ENCODE measurements at regions not wholly inside any gene's neighbourhood (a gene's known extent, or its start where the extent isn't known, plus 50 kb on each side); places are given as distances from the start of the nearest gene placed in this dataset.

GRCh38 chr16:82567175-82567574 is 59.6 kb upstream of the CDH13 start:
- DNase-seq (ENCODE audit: low read depth), result no peak

GRCh38 chr16:82563401-82563800 is 63.4 kb upstream of the CDH13 start:
- no peak for DNase-seq (ENCODE audit: low read depth)

GRCh38 chr16:82562183-82562683 is 64.5 kb upstream of the CDH13 start:
- DNase-seq (ENCODE audit: low read depth), result no peak

GRCh38 chr16:82560805-82561325 is 65.9 kb upstream of the CDH13 start:
- DNase-seq (ENCODE audit: low read depth), result no peak

GRCh38 chr16:82544378-82545160 is 82.2 kb upstream of the CDH13 start:
- DNase-seq (ENCODE audit: low read depth), result no peak

- DNase-seq (ENCODE audit: low read depth), result no peak
These were observed 84.1 kb upstream of the CDH13 start for GRCh38 chr16:82542714-82543113.

GRCh38 chr16:82541103-82541502 is 85.7 kb upstream of the CDH13 start:
- no peak for DNase-seq (ENCODE audit: low read depth)

GRCh38 chr16:82535764-82536163 is 91.0 kb upstream of the CDH13 start:
- DNase-seq (ENCODE audit: low read depth), result no peak

- DNase-seq (ENCODE audit: low read depth), result no peak
These were observed 91.5 kb upstream of the CDH13 start for GRCh38 chr16:82535262-82535661.

- DNase-seq (ENCODE audit: low read depth), result no peak
These were observed 93.6 kb upstream of the CDH13 start for GRCh38 chr16:82533189-82533588.

GRCh38 chr16:82530883-82531282 is 95.9 kb upstream of the CDH13 start:
- no peak for DNase-seq (ENCODE audit: low read depth)

- no peak for DNase-seq (ENCODE audit: low read depth)
These were observed 99.7 kb upstream of the CDH13 start for GRCh38 chr16:82527101-82527500.

- no peak for DNase-seq (ENCODE audit: low read depth)
These were observed 101.8 kb upstream of the CDH13 start for GRCh38 chr16:82524976-82525375.

- DNase-seq (ENCODE audit: low read depth), result no peak
These were observed 103.0 kb upstream of the CDH13 start for GRCh38 chr16:82523815-82524214.

- no peak for DNase-seq (ENCODE audit: low read depth)
These were observed 104.7 kb upstream of the CDH13 start for GRCh38 chr16:82522026-82522425.

GRCh38 chr16:82518811-82519210 is 108.0 kb upstream of the CDH13 start:
- DNase-seq (ENCODE audit: low read depth), result no peak

GRCh38 chr16:82514262-82514661 is 112.5 kb upstream of the CDH13 start:
- DNase-seq (ENCODE audit: low read depth), result no peak

GRCh38 chr16:82510789-82511305 is 115.9 kb upstream of the CDH13 start:
- no peak for DNase-seq (ENCODE audit: low read depth)

- no peak for DNase-seq (ENCODE audit: low read depth)
These were observed 116.9 kb upstream of the CDH13 start for GRCh38 chr16:82509691-82510430.

- peak; percentile 5 for DNase-seq (ENCODE audit: low read depth)
These were observed 119.8 kb upstream of the CDH13 start for GRCh38 chr16:82506692-82507670.

GRCh38 chr16:82504836-82505235 is 121.9 kb upstream of the CDH13 start:
- no peak for DNase-seq (ENCODE audit: low read depth)

All from RPMI7951 (cell line).